ENCODE measurements at regions not wholly inside any gene's neighbourhood (a gene's known extent, or its start where the extent isn't known, plus 50 kb on each side); places are given as distances from the start of the nearest gene placed in this dataset.

DNA sequence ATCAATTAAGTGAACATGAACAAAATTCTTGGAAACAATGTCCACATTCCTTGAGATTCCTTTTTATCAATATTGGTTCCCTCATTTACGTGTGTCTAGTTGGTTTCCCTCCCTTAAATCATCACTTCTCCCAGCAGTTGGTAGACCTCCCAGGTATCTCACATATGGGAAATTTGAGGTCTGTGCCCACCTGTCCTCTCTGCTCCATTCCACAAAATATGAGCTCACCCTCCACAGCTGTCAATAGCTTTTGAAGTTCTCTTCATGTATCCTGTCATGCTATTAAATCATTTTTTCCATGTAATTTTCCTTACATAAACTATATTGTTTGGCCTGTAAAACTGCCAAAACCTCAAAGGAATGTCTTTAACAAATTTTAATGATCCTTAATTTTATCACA, 992.2 kb upstream of the ACVR2A start:
- DNase-seq, result no peak

DNA sequence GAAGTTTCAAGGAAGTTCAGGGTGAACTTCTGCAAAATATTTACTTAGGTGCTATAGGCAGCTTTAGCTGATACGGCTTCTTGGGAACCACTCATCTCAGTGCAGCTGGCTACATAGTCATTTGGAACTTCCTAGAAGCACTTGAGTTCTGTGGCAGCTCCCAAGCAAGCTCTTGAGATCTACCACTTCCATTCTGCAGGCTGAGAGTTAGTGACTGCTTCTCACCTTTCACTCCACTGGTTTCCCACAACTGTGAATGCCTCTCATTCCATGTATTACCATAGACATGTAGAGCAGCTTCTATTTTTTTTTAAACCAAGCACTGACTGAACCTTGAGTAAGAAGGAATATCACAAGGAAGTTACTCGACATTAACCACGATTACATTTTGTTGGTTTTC, 994.1 kb upstream of the ACVR2A start:
- no peak for DNase-seq

DNA sequence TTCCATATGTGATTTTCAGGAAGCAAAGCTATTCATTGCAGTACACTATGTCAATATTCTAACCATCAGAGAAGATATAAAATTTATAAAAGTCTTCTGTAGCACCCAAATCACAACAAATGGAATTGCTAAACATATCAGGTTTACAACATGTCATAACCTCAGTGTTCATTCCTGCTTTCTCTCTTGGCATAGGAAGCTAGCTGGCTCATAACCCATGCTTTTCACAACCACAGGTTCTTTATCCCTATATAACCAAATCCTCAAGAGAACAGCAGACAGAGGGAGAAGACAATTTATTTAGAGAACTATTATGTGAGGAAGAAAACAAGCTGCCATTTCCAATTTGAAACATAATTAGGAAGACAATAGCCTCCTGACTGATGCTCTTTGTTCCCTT, 997.0 kb upstream of the ACVR2A start:
- no peak for DNase-seq

- DNase-seq, result no peak
Observed at GRCh38 chr2:146844226-146844990, 1000.4 kb upstream of the ACVR2A start.

- DNase-seq, result no peak
Observed at GRCh38 chr2:146837857-146838256, 1007.0 kb upstream of the ACVR2A start.

DNA sequence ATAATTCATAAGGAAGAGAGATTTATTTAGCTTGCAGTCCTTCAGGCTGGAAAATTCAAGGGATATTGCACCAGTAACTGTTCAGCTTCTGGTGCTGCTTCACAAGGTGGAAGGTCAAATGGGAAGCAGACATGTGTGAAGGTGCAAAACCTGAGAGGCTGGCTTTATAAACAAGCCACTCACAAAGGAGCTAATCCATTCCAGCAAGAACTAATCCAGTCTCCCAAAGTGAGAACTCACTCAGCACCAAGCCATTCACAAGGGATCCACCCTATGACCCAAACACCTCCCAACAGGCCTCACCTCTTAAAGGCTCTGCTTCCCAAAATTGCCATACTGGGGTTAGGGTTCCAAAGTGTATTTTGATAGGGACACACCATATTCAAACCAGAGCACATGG, 1018.4 kb upstream of the ACVR2A start:
- DNase-seq, result no peak

- no peak for DNase-seq
Observed at GRCh38 chr2:146821836-146822316, 1023.0 kb upstream of the ACVR2A start.

- DNase-seq, result no peak
Observed at GRCh38 chr2:146820672-146821071, 1024.2 kb upstream of the ACVR2A start.

DNA sequence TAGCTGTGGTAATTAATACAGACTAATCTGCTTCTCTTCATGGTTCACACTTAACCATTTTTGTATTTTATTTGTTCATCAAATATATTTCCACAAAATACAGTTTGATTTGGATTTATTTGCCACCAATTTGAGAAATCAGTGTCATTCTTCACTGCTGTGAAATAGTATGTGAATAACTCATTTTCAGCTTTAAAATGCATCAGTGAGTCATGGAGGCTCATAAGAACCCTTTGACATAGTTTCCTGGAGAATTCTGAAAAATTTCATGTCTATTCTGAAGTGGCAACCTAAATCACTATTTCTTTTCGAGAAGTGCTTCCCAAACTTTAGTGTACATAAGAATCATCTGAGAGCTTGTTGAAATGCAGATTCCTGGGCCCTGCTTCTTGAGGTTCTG, 1026.7 kb upstream of the ACVR2A start:
- no peak for DNase-seq

GRCh38 chr2:146817613-146818012, 1027.2 kb upstream of the ACVR2A start:
- no peak for DNase-seq

DNA sequence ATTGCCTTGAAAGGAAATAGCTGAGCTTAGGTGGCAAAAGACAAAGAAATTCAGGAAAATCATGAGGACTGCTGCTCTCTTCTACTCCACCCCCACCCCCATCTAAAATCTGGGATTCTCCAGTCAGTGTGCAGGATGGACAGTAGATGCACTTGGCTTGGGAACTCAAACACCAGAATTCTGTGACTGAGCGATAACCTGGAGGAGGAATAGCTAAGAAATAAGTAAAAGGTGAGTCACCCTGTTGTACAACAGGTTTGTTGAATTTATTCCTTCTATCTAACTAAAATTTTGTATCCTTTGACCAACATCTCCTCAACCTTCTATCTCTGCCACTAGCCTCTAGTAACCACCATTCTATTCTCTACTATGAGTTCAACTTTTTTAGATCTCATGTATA, 1029.9 kb upstream of the ACVR2A start:
- no peak for DNase-seq

DNA sequence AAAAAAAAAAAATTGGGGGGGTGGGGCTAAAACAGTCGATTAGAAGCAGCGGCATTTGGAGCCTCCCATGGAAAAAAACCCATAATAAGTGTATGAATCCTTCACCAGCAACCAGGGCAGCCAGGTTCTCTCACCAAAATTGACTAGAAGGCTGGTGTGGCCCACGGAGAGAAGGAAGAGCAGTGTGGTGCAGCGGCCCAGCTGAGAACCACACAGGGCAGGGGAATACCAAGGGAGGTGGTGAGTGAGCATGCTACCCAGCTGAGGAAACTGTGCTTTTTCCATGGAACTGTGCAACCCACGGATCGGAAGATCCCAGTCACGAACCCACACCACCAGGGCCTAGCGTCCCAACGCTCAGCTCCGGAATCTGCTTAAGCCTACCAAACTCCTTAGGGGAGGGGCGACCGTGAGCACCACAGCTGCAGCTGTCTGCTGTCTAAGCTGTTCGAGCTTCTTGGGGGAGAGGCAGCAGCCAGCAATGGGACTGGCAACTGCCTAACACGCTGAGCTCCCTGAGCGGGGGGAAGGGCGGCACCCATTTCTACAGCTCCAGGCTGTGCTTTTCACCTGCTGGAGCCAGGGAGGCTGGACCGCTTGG, 1037.2 kb upstream of the ACVR2A start:
- peak; percentile 21 for DNase-seq

DNA sequence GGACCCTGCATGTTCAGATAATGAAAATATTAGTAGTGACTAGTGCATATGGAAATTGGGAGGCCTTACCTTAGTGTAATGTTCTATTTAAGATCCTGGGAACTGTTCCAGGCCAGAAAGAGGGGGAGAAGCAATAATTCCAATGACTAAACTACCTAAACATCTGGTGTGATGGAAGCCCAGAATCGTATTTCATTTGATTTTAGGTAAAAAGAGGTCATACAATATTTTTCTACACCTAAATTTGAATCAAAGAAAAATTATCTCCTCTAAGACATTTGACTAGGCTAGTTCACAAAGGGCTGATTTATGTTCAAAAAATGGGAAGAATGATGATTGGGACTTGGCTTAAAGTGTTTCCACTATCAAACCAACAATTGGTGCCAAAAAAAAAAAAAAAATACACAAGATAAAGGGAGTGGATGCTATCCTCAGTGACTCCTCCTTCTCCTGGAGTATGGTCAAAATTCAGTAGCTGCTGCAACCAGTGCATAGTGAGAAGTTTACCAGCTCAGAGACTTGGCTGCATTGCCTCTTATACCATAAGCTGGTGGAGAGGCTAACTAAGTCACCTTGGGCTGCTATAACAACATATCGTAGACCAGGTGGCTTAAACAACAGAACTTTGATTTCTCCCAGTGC, 1038.3 kb upstream of the ACVR2A start:
- no peak for DNase-seq

- DNase-seq, result no peak
Observed at GRCh38 chr2:146804288-146804687, 1040.5 kb upstream of the ACVR2A start.

DNA sequence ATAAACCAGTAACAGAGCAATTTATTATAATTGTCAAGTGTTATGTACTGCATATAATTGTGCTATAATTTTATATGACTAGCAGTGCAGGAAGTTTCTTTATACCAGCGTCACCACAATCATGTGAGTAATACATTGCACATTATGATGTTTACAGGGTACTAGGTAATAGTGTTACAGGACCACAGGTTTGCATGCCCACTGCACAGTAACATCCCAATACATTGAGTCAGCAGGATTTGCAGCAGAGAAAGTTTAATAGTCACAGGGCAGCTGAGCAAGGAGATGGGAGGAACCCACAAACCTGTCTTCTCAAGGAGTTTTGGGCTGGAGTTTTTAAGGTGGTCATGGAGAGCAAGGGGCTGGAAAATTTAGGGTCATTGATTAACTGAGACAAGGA, 1042.9 kb upstream of the ACVR2A start:
- no peak for DNase-seq

DNA sequence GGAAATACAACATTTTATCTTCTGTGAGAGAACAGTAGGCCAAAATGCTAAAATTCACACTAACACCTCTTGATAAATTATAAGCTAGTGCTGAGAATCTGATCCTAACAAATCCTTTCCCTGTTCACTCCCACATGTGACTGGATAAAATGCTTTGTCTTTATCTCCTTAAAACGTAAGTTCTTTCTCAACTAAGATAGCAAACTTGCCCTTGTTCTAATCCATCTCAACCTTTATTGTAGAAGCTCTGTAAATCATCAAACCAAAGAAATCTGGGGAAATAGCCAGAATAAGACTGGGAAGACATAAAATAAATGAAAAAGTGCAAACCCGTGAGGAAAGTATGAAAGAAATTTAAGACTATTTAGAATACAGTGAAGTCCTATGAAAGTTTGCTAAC, 1058.4 kb upstream of the ACVR2A start:
- DNase-seq, result no peak

DNA sequence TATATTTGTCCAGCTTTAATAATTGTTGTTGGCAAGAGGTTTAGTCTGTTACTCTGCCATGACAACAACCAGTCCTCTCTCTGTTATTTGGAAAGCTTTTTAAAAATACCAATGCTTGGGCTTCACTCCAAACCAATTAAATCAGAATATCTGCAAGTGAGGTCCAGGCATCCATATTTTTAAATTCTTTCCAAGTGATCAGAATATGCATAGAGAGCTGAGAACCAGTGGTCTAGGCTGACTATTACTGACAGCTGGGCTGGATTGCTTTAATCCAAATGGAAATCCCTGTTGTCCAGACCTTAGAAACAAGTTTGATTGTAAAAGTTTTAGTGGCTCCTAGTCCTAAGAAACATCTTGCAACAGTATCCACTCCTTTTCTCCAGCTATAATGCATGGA, 1059.7 kb upstream of the ACVR2A start:
- DNase-seq, result no peak

DNA sequence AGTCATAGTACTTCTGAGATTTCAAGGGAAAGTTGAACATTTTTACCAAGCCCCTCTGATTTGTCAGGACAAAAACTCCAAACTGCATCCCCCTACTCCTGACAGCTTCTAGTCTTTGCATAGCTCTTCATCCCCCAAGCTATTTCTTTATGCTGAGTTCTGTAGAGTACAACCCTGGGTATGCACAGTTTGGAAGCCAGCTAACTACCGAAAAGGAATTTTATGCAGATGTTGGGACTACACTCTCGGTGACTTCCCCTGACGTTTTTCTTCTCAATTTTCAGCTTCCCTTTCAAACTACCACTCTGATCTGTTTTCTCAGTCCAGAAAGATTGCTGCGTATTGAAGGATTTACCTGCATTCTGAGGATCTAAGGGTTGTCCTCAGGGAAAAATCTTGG, 1060.2 kb upstream of the ACVR2A start:
- no peak for DNase-seq

- no peak for DNase-seq
Observed at GRCh38 chr2:146777181-146777580, 1067.6 kb upstream of the ACVR2A start.

- DNase-seq, result no peak
Observed at GRCh38 chr2:146776596-146776995, 1068.2 kb upstream of the ACVR2A start.

GRCh38 chr2:146771531-146771930, 1073.3 kb upstream of the ACVR2A start:
- DNase-seq, result no peak

- DNase-seq, result no peak
Observed at GRCh38 chr2:146764301-146764700, 1080.5 kb upstream of the ACVR2A start.

GRCh38 chr2:146762786-146763185, 1082.0 kb upstream of the ACVR2A start:
- DNase-seq, result no peak

GRCh38 chr2:146754606-146755005, 1090.2 kb upstream of the ACVR2A start:
- DNase-seq, result no peak

Data from femur (tissue), 1 donor.